Smooth muscle cell (in vitro differentiated cells): ENCODE measurements at regions not wholly inside any gene's neighbourhood (a gene's known extent, or its start where the extent isn't known, plus 50 kb on each side); places are given as distances from the start of the nearest gene placed in this dataset.
"Not testable (repeated sequence)": the region's sequence is repeated elsewhere in the genome, so short reads cannot be mapped to it uniquely, and the experiment has no call there.

ENCODE experiments used
- DNase-seq: peaks from one replicate; lab custom pipeline; 2025; ENCODE audit not compliant: unreplicated experiment; lab: John Stamatoyannopoulos, UW
- H2AFZ ChIP-seq: fragments of 200-600 bp; sonication (generic); 2 replicates; pipeline ENCODE4 v1.6.0; 2016; ENCODE audit warnings: antibody characterized with exemption, low read depth, mild to moderate bottlenecking
- H3F3A ChIP-seq: fragments of 200-600 bp; sonication (generic); 2 replicates; pipeline ENCODE4 v1.6.0; 2017; ENCODE audit warnings: antibody characterized with exemption, low read depth
- H3K27ac ChIP-seq: fragments of 200-600 bp; sonication (generic); 2 replicates; pipeline ENCODE4 v1.5.1; 2016; ENCODE audit warnings: low read depth, mild to moderate bottlenecking
- H3K27me3 ChIP-seq: fragments of 200-600 bp; sonication (generic); 2 replicates; pipeline ENCODE4 v1.6.1; 2016; ENCODE audit warnings: low read depth, mild to moderate bottlenecking
- H3K36me3 ChIP-seq: fragments of 200-600 bp; sonication (generic); 2 replicates; pipeline ENCODE4 v1.5.1; 2016; ENCODE audit warnings: low read depth
- H3K4me1 ChIP-seq: fragments of 200-600 bp; sonication (generic); 2 replicates; pipeline ENCODE4 v1.5.1; 2016; ENCODE audit warnings: low read depth
- H3K4me2 ChIP-seq: fragments of 200-600 bp; sonication (generic); 2 replicates; pipeline ENCODE4 v1.6.0; 2016; ENCODE audit warnings: mild to moderate bottlenecking
- H3K4me3 ChIP-seq: fragments of 200-600 bp; sonication (generic); 2 replicates; pipeline ENCODE4 v1.5.1; 2016; ENCODE audit warnings: mild to moderate bottlenecking
- H3K79me2 ChIP-seq: fragments of 200-600 bp; sonication (generic); 2 replicates; pipeline ENCODE4 v1.6.0; 2016; ENCODE audit warnings: low read depth, mild to moderate bottlenecking
- H3K9ac ChIP-seq: fragments of 200-600 bp; sonication (generic); 2 replicates; pipeline ENCODE4 v1.6.0; 2016; ENCODE audit warnings: low read depth
- H3K9me3 ChIP-seq: fragments of 200-600 bp; sonication (generic); replicated peaks from 2 replicates; pipeline ENCODE4 v1.5.1; 2016; ENCODE audit warnings: low read depth
- H4K20me1 ChIP-seq: fragments of 200-600 bp; sonication (generic); 2 replicates; pipeline ENCODE4 v1.6.0; 2016; ENCODE audit warnings: low read depth
- WGBS: methylation state at CpG from one replicate; pipeline ENCODE4 v1.1.7; 2016; ENCODE audit warnings: low lambda C conversion rate; 5-methylcytosine and 5-hydroxymethylcytosine counted together
- TF ChIP-seq, protein P1 (sequence below): fragments of 200-600 bp; sonication (generic); IDR thresholded peaks from 2 replicates; pipeline ENCODE4 v1.5.1; 2017; ENCODE audit warnings: borderline replicate concordance, mild to moderate bottlenecking, antibody characterized with exemption; ENCODE audit not compliant: insufficient read depth, poor library complexity, severe bottlenecking

DNA sequence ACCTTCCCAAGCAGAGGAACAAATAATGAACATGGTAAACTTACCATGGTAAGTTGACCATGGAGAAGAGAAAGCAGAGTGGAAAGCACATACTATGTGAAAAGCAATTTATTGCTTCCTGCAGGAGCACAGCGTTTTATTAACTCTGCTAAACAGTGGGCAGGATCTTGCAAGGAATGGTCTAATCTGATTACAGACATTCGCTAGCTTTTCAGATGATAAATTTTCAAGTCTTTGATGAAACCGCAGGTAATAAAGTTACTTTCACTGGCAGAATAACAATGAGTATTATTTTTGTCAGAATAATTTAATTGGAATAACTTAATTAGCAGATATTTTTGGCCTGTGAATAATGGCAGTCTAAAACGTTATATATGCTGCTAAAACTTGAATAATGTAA is 89.6 kb upstream of the HGF start:
- no peaks in the 10 kb centered on the region for H3K79me2 ChIP-seq
- 59% methylated on average over 4 of the region's 4 CpGs for WGBS

GRCh38 chr7:81858820-81859219 is 89.0 kb upstream of the HGF start:
- WGBS = 91% methylated on average over 5 of the region's 5 CpGs
- not testable (repeated sequence) for H3K36me3 ChIP-seq, DNase-seq, H3K4me2 ChIP-seq, H3K4me1 ChIP-seq, H3K9ac ChIP-seq, H2AFZ ChIP-seq, H3K27ac ChIP-seq, H3K4me3 ChIP-seq, H3K9me3 ChIP-seq, H3K27me3 ChIP-seq, H3K79me2 ChIP-seq, H4K20me1 ChIP-seq, H3F3A ChIP-seq

More for the DNA sequence above, 89.6 kb upstream of the HGF start:
- Histone ChIP-seq H3K36me3 (no peaks in the 10 kb centered on the region), H3K27ac (no peak overlapping the region), H3K4me2 (no peak overlapping the region), H3K4me3 (no peak overlapping the region), H3K9ac (no peak overlapping the region), H3K27me3 (no peaks in the 10 kb centered on the region), H3F3A (no peaks in the 10 kb centered on the region), H2AFZ (no peak overlapping the region), H3K9me3 (no peaks in the 10 kb centered on the region), H4K20me1 (no peaks in the 10 kb centered on the region), H3K4me1 (no peaks in the 10 kb centered on the region)
- no peak for DNase-seq
- TF ChIP-seq, protein P1, sequence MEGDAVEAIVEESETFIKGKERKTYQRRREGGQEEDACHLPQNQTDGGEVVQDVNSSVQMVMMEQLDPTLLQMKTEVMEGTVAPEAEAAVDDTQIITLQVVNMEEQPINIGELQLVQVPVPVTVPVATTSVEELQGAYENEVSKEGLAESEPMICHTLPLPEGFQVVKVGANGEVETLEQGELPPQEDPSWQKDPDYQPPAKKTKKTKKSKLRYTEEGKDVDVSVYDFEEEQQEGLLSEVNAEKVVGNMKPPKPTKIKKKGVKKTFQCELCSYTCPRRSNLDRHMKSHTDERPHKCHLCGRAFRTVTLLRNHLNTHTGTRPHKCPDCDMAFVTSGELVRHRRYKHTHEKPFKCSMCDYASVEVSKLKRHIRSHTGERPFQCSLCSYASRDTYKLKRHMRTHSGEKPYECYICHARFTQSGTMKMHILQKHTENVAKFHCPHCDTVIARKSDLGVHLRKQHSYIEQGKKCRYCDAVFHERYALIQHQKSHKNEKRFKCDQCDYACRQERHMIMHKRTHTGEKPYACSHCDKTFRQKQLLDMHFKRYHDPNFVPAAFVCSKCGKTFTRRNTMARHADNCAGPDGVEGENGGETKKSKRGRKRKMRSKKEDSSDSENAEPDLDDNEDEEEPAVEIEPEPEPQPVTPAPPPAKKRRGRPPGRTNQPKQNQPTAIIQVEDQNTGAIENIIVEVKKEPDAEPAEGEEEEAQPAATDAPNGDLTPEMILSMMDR = no peak

- H3K36me3 ChIP-seq = no peaks in the 10 kb centered on the region
- H2AFZ ChIP-seq = no peak overlapping the region
- no peaks in the 10 kb centered on the region for H3K9me3 ChIP-seq
- H3K4me1 ChIP-seq = no peaks in the 10 kb centered on the region
- no peak overlapping the region for H3K4me3 ChIP-seq
- H3K27ac ChIP-seq = no peak overlapping the region
- TF ChIP-seq, protein P1 = no peak
- H3K27me3 ChIP-seq = no peaks in the 10 kb centered on the region
- H3K4me2 ChIP-seq = no peak overlapping the region
- no peaks in the 10 kb centered on the region for H4K20me1 ChIP-seq
- no peak overlapping the region for H3K9ac ChIP-seq
- 78% methylated on average over 2 of the region's 2 CpGs for WGBS
- no peak for DNase-seq
- no peaks in the 10 kb centered on the region for H3F3A ChIP-seq
- H3K79me2 ChIP-seq = no peaks in the 10 kb centered on the region
Measured at GRCh38 chr7:81857385-81857784, 87.5 kb upstream of the HGF start.

DNA sequence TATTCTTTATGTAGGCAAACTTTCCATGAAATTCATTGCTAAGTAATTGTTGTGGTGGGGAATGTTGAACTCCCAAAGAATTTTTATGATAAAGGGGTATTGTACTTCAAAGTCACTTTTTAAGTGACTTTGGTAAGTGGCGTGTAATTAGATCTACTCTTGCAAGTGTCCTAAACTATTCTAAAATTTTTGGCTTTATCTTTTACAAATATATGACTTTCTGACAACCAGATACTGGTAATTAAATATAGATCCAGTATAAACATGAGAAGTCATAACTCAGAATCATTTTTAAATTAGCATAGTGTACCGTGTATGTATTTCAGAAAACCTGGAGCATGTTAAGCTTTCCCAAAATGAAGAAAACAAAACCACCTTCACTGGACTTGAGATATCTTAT is 84.7 kb upstream of the HGF start:
- TF ChIP-seq, protein P1 = no peak
- no peak overlapping the region for H3K4me3 ChIP-seq
- H4K20me1 ChIP-seq = no peaks in the 10 kb centered on the region
- DNase-seq = no peak
- no peaks in the 10 kb centered on the region for H3K36me3 ChIP-seq
- no peaks in the 10 kb centered on the region for H3K4me1 ChIP-seq
- WGBS = 91% methylated on average over 2 of the region's 2 CpGs
- no peaks in the 10 kb centered on the region for H3K27me3 ChIP-seq
- no peak overlapping the region for H3K9ac ChIP-seq
- H3K9me3 ChIP-seq = no peaks in the 10 kb centered on the region
- no peak overlapping the region for H3K4me2 ChIP-seq
- no peak overlapping the region for H2AFZ ChIP-seq
- H3K27ac ChIP-seq = no peak overlapping the region
- no peaks in the 10 kb centered on the region for H3K79me2 ChIP-seq
- no peaks in the 10 kb centered on the region for H3F3A ChIP-seq
